HG02840 (cell line): ENCODE measurements at regions not wholly inside any gene's neighbourhood (a gene's known extent, or its start where the extent isn't known, plus 50 kb on each side); places are given as distances from the start of the nearest gene placed in this dataset.

Experiments
- ATAC-seq: cut with Tn5 transposase; IDR thresholded peaks from one replicate; pipeline ENCODE4 v1.9.1; 2021; ENCODE audit warnings: mild to moderate bottlenecking, moderate library complexity, moderate number of reproducible peaks; ENCODE audit not compliant: unreplicated experiment, low FRiP score

GRCh38 chr2:104481341-104481740, 372.6 kb upstream of the POU3F3 start:
- ATAC-seq: no peak

DNA sequence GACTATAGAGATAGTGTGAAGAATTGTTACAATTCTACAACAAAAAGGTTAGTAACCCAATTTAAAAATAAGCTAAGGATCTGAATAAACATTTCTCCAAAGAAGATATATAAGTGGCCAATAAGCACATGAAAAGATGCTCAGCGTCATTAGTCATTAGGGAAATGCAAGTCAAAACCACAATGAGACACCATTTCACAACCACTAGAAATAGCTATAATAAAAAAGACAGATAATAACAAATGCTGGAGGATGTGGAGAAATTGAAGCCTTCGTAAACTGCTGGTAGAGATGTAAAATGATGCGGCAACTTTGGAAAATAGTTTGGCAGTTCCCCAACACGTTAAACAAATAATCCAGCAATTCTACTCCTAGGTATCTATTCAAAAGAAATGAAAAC, 366.5 kb upstream of the POU3F3 start:
- no peak for ATAC-seq

DNA sequence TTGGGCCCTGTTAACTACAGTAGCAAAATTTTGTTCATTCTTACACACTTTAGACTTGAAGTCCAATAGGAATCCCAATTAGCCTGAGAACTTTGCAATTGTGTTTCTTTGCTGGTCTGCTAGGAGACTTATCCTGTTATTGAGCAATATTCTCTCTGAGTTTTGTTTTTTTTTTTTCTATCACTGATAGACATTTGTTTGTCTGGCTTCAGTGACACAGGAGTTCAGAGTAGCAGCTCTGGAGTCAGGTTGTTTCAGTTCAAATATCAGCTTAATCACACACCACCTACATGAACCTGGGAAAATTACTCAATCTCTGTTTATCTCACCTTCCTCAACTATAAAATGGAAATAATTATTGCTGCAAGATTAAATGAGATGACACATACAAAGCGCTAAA, 360.2 kb upstream of the POU3F3 start:
- ATAC-seq: no peak

DNA sequence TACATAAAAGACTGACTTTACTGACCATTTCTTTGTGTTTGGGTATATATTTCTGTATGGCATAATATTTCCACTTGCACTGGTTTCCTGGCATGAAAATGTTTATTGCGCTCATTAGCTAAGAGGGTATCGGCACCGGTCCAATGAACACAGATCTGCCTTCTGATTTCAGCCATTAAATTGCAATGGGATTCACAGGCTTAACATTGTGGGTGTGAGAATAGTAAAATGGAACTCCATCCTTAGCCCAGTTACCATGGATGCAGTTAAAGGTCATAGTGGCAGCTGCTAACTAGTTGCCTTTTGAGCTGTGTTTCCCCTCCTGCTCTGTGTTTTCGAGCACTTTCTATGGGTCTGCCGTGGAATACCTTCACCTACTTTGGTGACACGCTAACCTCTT, 352.6 kb upstream of the POU3F3 start:
- no peak for ATAC-seq

GRCh38 chr2:104501929-104502328, 352.0 kb upstream of the POU3F3 start:
- no peak for ATAC-seq

DNA sequence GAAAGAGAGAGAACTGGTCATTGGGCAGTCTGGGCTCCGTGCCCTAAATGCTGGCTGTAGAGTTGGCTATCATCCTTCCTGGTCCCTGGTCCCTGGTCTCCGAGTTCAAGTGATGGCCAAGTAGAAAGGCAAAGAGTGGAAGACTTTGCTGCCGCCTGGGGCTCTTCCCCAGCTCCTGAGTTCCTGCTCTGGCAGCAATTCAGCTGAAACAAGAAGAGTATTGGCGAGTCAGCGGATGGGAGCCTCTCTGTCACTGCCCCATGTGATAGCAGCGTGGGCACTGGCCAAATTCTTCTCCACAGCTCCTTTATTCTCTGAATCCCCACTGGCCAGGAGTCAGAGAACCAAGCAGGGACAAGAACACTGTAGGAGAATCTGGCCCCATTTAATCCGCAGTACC, 351.0 kb upstream of the POU3F3 start:
- no peak for ATAC-seq

DNA sequence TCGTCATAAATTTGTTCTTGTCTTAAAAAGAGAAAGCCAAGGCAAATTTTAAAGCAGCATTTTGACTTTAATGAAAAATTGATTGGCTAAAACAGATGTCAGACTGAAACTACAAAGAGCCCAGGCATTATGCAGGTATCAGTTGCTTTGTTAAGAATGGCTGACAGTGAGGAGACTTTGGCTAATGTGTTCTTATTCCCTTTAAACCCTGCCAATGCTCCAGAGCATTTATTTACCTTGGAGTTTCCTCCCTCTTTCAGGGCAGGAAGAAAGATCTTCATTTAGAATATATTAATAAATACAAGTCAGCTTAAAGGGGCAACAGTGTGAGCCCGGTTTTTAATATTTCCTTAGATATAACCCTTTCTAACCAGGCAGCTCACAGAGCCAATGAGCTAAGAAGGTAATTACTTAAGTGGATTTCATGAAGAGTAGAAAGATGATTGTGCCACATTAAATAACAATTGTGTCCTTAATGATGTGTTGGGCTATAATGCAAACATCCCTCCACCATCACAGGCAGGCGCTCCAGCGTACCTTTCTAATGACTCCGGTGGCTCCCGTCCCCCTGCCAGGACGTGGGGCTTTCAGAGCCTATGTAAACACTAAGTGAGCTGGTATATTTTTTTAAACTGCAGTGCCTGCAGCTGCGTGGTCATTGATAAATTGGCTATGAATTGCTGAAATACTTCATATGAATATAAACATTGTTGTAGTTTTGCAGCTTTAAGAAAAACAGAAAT, 349.4 kb upstream of the POU3F3 start:
- no peak for ATAC-seq

DNA sequence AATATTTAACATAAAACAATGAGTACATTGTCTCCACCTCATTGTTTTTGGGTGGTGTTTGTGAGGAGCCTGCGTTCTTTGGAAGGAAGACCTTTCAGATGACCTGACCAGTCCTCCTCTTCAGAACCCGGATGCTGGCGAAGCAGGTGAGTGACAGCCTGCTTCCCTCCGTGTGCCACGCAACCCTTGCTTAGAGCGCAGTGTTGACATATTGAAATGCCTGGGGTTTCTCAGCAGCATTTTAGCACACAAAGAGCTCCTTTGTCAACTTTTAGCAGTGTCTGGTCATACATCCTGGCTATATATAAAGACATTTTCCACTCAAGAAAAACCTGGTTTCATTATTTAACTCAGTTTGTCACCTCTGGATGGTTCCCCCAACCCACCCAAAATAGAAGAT, 335.7 kb upstream of the POU3F3 start:
- ATAC-seq: no peak

- no peak for ATAC-seq
These were observed 332.7 kb upstream of the POU3F3 start for GRCh38 chr2:104521247-104521646.

- no peak for ATAC-seq
These were observed 330.0 kb upstream of the POU3F3 start for GRCh38 chr2:104523921-104524320.

DNA sequence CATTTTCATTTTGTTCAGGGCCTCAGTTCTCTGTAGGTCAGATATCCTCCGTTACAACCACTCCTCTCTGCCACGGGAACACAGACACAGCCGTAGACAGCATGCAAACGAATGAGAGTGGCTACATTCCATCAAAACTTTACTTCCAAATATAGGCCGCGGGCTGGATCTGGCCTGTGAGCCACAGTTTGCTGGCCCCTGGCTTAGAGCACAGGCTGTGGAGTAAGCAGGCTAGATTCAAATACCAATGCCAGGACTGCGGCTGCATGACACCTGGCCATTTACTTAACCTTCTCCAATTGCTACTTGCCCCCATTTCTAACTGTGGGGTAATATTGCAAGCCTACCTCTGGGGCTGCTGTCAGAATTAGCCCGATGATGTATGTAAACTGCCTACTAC, 325.8 kb upstream of the POU3F3 start:
- ATAC-seq: no peak

- no peak for ATAC-seq
These were observed 322.8 kb upstream of the POU3F3 start for GRCh38 chr2:104531122-104531521.

GRCh38 chr2:104537116-104537515, 316.8 kb upstream of the POU3F3 start:
- ATAC-seq: no peak

DNA sequence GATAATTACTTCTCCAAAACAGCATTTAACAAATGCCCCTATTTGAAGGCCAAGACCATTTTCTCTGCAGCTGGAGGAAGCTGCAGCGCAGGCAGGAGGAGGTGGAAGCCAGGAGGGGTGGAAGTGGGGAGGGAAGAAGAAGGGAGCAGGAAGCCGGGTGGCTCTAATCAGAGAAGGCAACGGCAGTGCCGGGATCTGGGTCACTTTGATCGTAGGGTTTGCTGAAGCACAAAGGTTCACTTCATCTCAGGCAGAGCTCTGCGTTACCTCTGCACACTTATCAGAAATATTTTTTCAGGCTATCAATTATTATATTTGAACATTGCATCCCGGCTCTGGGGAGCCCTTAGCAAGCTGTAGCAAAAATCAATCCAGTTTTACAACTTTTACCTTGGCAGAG, 315.8 kb upstream of the POU3F3 start:
- ATAC-seq: no peak

DNA sequence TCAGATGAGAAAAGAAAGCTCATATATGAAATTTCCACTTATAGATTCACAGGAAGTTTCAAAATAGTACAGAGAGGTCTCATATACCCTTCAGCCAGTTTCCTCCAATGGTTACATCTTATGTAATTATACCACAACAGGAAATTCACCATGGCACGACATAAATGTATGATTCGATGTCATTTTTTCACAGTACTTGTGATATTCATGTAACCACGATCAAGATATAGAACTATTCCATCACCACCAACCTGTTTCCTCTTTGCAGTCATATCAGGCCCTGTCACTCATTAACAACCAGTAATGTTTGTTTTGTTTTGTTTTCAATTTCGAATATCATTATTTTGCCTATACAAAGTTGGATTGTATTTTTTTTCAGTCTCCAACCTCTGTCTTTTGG, 314.3 kb upstream of the POU3F3 start:
- ATAC-seq: no peak

DNA sequence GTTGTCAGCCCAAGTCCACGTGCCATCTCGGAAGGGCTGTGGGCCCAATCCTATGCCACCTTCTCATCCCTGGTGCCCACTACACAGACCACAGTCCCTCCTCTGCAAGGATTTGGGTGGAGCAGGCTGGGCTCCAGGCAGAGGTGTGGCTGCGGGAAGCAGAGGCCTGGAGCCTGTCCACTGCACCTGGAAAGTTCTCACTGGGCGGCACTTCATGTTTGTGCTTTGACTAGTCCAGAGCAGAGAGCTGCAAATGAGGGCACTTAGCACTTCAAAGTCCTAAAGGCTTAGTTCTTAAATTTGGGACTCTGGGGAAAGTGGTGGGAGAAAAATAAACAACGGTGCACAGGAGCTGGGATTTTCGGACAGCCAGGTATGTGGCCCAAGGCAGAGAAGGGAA, 308.9 kb upstream of the POU3F3 start:
- no peak for ATAC-seq

DNA sequence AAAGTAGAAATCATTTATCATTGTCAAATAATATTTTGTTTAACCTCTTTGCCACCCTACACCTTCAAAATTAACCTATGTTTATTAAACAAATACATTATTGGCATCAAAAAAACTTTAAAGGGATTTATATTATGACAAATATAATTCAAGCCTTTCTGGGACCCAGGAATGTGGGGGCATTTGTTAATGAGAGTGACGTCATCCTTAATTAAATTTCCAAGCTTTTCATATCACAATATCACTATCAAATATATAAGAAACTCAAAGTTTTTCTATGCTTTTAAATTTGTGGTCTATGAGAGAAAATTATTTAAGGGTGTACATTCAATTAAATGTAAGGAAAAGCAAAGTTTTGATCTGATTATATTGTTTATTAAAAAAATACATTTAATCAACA, 307.4 kb upstream of the POU3F3 start:
- no peak for ATAC-seq

DNA sequence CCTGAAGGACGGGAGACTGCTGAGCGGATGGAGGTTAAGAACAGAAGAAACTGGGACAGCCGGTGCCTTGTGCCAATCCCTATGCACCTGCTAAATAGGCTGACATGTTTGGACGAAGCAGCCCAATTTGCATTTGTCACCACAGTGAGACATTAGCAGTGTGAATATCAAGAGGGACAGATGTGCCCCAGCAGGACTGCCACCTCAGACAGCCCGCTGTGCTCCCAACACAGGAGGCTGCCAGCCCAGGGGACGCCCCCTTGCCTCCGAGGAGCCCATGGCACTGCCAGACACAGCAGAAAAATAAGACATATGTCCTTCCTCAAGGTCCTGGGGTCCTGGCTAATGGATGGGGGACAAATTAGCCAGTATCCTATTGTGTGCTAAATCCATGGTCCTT, 306.7 kb upstream of the POU3F3 start:
- no peak for ATAC-seq

GRCh38 chr2:104561251-104561650, 292.7 kb upstream of the POU3F3 start:
- no peak for ATAC-seq

DNA sequence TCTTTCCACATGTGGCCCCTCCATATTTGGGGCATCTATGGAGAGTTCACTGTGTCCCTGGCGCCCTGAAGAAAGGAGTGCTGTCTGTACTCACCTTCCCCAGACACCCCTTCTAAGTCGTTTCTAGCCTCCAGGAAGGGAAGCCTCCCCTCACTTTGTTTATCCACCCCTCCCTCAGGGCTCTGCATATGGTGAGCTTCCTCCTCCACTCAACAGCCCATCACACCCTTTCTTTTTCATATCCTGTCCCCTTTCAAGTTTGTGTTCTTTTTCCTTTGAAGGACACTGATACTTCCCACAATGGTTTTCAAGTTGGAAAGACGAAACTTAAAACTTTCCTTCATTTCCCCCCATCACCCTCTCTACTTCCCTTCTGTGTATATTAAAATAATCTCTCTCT, 291.4 kb upstream of the POU3F3 start:
- ATAC-seq: no peak

DNA sequence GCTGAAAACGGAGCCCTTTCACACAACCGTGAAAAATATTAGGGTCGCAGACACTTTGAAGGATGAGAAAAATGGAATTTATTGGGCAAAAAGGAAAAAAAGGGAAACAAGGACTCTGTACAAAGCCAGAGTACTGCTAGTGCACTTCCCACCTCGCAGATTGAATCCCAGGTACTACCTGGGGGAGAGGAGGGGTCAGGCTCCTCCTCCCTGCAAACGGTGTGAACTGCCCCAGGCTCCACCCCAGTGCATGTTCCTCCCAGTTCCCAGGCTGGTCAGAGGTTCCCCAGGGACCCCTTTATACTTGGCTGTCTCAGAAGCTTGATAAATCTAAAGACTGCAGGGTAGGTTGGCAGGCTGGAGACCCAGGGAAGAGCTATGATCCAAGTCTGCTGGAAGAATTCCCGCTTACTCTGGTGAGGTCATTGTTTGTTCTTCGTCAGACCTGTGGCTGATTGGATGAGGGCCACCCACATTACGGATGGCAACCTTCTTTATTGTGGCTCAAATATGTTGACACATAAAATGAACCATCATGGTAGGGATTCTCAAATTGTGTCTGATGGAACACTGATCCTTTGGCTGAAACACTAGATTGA, 290.4 kb upstream of the POU3F3 start:
- ATAC-seq: no peak

GRCh38 chr2:104568247-104568646, 285.7 kb upstream of the POU3F3 start:
- ATAC-seq: no peak
